Muscle layer of duodenum (tissue), 2 donors: ENCODE measurements at regions not wholly inside any gene's neighbourhood (a gene's known extent, or its start where the extent isn't known, plus 50 kb on each side); places are given as distances from the start of the nearest gene placed in this dataset.

ENCODE experiments used
- H3K27ac ChIP-seq: one replicate; pipeline ENCODE4 v1.7.0; 2013; ENCODE audit warnings: mild to moderate bottlenecking, low read length
- H3K27me3 ChIP-seq: one replicate; pipeline ENCODE4 v1.7.0; 2013; ENCODE audit warnings: low read depth, mild to moderate bottlenecking, control low read depth, low read length
- H3K36me3 ChIP-seq, 2 donors: one replicate each; pipeline ENCODE4 v1.7.0; 2013; ENCODE audit warnings: low read length in 2 of 2, control low read depth in 1 of 2, mild to moderate bottlenecking in 1 of 2; ENCODE audit not compliant: insufficient read depth in 2 of 2, control insufficient read depth in 1 of 2
- H3K4me1 ChIP-seq, 2 donors: one replicate each; pipeline ENCODE4 v1.7.0; 2013; ENCODE audit warnings: low read length in 2 of 2, mild to moderate bottlenecking in 2 of 2, control low read depth in 1 of 2, moderate library complexity in 1 of 2; ENCODE audit not compliant: insufficient read depth in 2 of 2, control insufficient read depth in 1 of 2
- H3K4me3 ChIP-seq, 2 donors: one replicate each; pipeline ENCODE4 v1.7.0; 2013; ENCODE audit warnings: low read length in 2 of 2, low read depth in 1 of 2, mild to moderate bottlenecking in 1 of 2
- H3K9me3 ChIP-seq, 2 donors: one replicate each; pipeline ENCODE4 v1.7.0; 2013; ENCODE audit warnings: low read length in 2 of 2, control low read depth in 1 of 2, mild to moderate bottlenecking in 1 of 2; ENCODE audit not compliant: control insufficient read depth in 1 of 2
- donor health status: healthy.

DNA sequence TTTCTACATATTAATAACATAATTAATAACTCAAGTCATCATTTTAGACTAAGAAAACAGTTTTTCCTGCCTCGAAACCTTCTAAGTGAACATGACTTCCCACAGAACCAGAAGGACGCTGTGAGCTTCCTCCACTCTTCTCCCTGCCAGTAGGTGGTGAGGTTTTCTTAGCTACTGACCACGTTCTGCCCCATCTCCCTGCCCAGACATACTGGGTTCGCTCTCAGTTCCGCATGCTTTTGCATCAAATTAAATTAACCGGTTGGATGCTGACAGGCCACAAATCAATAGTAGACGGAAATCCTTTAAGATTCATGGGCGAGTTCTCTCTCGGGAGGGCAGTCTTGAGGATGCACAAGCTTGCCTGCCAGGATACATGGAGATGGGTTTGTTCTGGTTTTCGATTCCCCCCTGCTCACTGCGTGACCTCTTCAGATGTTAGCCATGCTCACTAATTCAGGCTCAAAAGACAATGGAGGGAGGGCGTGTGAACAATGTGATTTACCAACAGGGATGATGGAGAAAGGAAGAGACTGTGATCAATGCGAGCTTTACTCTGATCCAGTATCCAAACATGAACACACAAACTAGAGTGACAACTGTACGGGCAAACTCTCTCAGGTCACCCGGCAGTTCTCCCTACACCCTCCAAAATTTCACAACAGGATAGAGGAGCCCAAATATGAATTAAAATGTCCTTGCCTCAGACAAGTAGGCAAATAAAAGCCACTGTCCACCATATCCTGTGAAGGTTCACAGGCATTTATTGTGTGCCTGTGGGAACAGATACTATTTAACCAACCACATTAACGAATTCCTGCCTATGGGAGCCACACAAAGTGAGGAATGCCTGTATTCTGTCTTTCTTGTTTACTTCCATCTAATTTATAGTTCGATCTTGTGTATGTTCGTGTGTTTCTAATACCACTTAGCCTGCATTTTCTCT lies 375.7 kb downstream of the EIPR1 start:
- Histone ChIP-seq H3K36me3 (no peaks in the 10 kb centered on the region), H3K9me3 (no peaks in the 10 kb centered on the region), H3K27me3 (no peaks in the 10 kb centered on the region), H3K4me3 (no peak overlapping the region), H3K27ac (no peak overlapping the region), H3K4me1 (no peaks in the 10 kb centered on the region)

- H3K9me3 ChIP-seq = no peaks in the 10 kb centered on the region
- H3K27ac ChIP-seq = no peak overlapping the region
- no peaks in the 10 kb centered on the region for H3K4me1 ChIP-seq
- H3K36me3 ChIP-seq = no peaks in the 10 kb centered on the region
- H3K4me3 ChIP-seq = no peak overlapping the region
- no peaks in the 10 kb centered on the region for H3K27me3 ChIP-seq
These were observed 376.6 kb downstream of the EIPR1 start for GRCh38 chr2:3000968-3001367.

DNA sequence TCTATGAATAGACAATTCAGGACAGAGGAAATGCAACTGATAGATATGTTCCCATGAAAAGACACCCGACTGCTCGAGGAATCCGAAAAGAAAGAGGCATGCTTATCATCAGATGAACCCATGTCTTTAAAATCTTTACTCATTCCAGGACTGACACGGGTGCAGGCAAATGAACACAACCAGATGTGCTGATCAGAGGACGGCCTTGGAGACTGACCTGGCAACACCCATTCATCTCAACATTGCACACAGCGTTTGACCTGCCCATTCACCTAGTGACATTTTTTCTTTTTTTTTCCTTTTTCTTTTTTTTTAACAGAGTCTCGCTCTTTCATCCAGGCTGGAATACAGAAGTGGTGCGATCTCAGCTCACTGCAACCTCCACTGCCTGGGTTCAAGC lies 377.5 kb downstream of the EIPR1 start:
- no peaks in the 10 kb centered on the region for H3K36me3 ChIP-seq

GRCh38 chr2:2998971-2999370 lies 378.6 kb downstream of the EIPR1 start:
- no peak overlapping the region for H3K27ac ChIP-seq
- H3K27me3 ChIP-seq = no peaks in the 10 kb centered on the region
- no peak overlapping the region for H3K4me3 ChIP-seq
- H3K36me3 ChIP-seq = no peaks in the 10 kb centered on the region
- no peaks in the 10 kb centered on the region for H3K4me1 ChIP-seq
- H3K9me3 ChIP-seq = no peaks in the 10 kb centered on the region

More for the DNA sequence above, 377.5 kb downstream of the EIPR1 start:
- Histone ChIP-seq H3K4me1 (no peaks in the 10 kb centered on the region), H3K27me3 (no peaks in the 10 kb centered on the region), H3K9me3 (no peaks in the 10 kb centered on the region), H3K27ac (no peak overlapping the region), H3K4me3 (no peak overlapping the region)

DNA sequence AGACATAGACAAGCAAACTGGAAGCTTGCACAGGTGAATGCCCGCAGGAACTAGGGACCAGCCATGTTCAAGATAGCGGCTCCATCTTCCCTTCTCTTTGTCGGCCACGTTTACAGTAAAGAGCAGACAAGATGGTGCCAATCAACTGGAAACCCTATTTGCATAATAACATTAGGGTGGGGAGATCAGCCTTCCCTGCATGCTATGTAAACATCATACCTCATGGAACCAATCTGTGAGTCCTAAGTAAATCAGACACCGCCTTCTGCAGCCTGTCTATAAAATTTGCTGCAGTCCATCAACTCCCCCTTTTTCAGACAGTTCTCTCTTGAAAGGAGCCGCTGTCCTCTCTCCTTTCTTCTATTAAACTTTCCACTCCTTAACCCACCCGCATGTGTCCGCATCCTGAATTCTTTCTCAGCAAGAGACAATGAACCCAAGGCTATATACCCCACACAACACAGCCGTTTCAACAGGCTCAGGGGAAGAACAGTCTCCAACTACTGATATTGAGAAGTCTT lies 384.4 kb downstream of the EIPR1 start:
- H3K4me1 ChIP-seq = no peaks in the 10 kb centered on the region

DNA sequence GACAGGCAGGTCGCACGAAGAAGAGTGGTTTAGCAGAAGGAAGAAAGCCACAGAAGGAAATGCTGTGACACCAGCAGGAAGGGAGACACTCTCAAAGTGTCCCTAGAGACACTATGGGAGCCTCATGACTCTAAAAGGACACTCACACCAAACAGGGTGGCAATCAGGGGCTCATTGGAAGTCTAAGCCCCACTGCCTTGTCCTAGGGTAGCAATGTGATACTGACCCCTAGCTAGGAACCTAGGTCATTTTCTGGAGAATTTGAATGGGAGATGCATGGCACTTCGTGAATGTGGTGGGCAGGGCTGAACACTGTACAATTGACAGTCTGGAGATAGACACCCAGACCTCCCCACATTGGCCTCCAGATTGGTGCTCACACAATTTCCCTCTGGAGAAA lies 385.0 kb downstream of the EIPR1 start:
- Histone ChIP-seq H3K36me3 (no peaks in the 10 kb centered on the region), H3K27ac (no peak overlapping the region), H3K9me3 (no peaks in the 10 kb centered on the region), H3K27me3 (no peaks in the 10 kb centered on the region), H3K4me3 (no peak overlapping the region), H3K4me1 (no peaks in the 10 kb centered on the region)

More for the DNA sequence above, 384.4 kb downstream of the EIPR1 start:
- H3K9me3 ChIP-seq = no peaks in the 10 kb centered on the region
- H3K4me3 ChIP-seq = no peak overlapping the region
- H3K27ac ChIP-seq = no peak overlapping the region
- H3K36me3 ChIP-seq = no peaks in the 10 kb centered on the region
- no peaks in the 10 kb centered on the region for H3K27me3 ChIP-seq

DNA sequence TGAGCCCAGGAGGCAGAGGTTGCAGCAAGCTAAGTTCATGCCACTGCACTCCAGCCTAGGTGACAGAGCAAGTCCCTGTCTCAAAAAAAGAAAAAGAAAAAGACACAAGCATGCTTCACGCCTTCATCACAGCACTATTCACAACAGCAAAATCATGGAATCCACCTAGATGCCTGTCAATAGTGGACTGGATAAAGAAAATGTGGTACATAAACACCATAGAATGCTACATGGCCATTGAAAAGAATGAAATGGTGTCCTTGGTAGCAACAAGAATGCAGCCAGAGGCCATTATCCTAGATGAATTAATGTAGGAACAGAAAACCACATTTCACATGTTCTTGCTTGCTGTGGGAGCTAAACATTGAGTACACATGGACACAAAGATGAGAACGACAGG lies 392.6 kb downstream of the EIPR1 start:
- H3K4me1 ChIP-seq = no peaks in the 10 kb centered on the region
- H3K4me3 ChIP-seq = no peak overlapping the region
- H3K27ac ChIP-seq = no peak overlapping the region
- H3K27me3 ChIP-seq = no peaks in the 10 kb centered on the region
- no peaks in the 10 kb centered on the region for H3K36me3 ChIP-seq
- H3K9me3 ChIP-seq = no peaks in the 10 kb centered on the region

DNA sequence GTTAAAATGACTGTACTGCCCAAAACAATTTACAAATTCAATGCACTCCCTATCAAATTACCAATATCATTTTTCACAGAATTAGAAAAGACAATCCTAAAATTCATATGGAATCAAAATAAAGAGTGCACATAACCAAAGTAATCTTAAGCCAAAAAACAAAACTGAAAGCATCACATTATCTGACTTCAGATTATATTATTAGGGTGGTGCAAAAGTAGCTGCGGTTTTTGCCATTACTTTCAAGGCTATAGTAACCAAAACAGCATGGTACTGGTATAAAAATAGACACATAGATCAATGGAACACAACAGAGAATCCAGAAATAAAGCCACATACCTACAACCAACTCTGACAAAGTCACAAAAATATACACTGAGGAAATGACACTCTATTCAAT lies 396.6 kb downstream of the EIPR1 start:
- Histone ChIP-seq H3K9me3 (no peaks in the 10 kb centered on the region), H3K4me1 (no peaks in the 10 kb centered on the region), H3K36me3 (no peaks in the 10 kb centered on the region), H3K27ac (no peak overlapping the region), H3K27me3 (no peaks in the 10 kb centered on the region), H3K4me3 (no peak overlapping the region)

DNA sequence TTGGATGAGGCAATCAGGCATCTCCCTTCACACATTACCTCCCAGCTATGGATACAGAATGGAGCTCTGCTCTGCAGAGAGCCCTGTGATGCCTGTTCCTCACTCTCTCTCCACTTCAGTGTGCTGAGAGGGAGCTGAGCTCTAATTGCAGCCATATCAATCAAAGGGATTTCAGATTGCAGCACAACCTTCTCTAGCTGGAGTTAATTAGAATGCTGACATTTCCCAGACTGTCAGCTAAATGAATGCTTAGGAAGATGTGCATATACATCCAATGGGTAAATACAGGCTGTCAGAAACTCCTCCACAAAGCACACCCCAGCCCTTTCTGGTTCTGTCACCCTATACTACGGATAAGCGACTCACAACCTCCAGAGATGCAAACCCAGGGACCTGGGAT lies 402.6 kb downstream of the EIPR1 start:
- no peak overlapping the region for H3K27ac ChIP-seq
- H3K27me3 ChIP-seq = no peaks in the 10 kb centered on the region
- H3K9me3 ChIP-seq = no peaks in the 10 kb centered on the region
- H3K4me1 ChIP-seq = no peaks in the 10 kb centered on the region
- no peaks in the 10 kb centered on the region for H3K36me3 ChIP-seq
- H3K4me3 ChIP-seq = no peak overlapping the region

DNA sequence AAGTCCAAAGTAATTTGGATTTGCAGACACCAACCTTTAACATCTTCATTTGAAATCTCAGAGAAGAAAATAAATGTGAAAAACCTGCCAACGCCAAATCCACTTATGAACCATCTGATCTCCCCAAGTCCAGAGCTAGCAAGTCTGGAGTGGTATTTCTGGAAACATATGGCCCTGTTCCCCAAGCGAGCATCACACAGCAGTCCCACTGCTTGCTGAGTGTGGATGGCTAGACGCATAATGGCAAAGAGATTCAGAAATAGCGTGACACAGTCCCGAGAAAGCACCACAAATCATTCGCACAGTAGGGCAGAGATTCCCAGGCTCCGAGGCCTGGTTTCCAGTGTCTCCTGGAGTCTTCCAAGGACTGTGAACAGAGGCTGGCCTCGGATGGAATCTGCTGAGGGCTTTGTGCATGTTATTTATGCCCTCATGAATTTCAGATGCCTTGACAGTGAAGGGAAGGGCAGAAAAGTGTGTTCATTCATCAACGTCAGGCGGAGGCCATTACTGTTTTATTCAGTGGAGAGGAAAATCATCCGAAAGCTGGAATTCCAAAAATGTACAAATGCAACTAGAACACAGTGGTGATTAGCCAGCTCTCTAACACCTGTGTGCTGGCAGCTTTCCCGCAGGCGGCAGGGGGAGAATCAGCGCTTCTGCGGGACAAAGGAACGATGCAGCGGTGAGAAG lies 417.0 kb downstream of the EIPR1 start:
- no peaks in the 10 kb centered on the region for H3K36me3 ChIP-seq
- no peaks in the 10 kb centered on the region for H3K27me3 ChIP-seq
- H3K4me3 ChIP-seq = no peak overlapping the region
- H3K4me1 ChIP-seq = no peaks in the 10 kb centered on the region
- H3K27ac ChIP-seq = no peak overlapping the region
- H3K9me3 ChIP-seq = peaks cover 0 to 8% of the 10 kb centered on the region in 2 donors

DNA sequence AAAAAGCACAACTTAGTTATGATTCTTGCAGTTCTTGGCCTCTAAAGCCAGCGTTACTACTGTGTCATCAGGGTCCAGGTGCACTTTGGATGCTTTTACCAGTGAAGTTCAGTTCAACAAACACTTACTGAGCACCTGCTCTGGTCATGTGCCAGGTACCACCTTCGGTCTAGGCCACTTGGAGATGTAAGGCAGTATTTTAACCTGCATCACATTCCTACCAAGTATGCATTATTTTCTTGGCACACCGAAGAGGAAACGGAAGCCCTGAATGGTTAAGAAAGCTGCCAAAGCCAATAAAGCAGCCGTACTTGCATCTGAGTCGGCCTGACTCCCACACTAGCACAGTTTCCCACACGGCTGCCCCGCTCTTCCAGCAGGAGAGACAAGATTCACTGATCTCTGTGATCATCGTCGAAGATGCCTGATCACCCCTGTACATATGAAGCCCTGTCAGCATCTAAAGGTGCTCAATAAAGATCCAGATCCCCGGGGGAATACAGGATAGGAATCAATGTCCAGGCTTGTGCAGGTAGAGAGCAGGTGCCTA lies 427.1 kb downstream of the EIPR1 start:
- H3K27ac ChIP-seq = no peak overlapping the region
- H3K27me3 ChIP-seq = no peaks in the 10 kb centered on the region
- peaks cover 0 to 7% of the 10 kb centered on the region in 2 donors for H3K9me3 ChIP-seq
- H3K4me1 ChIP-seq = no peaks in the 10 kb centered on the region
- no peaks in the 10 kb centered on the region for H3K36me3 ChIP-seq
- no peak overlapping the region for H3K4me3 ChIP-seq
